H1 (cell line): ENCODE measurements at regions not wholly inside any gene's neighbourhood (a gene's known extent, or its start where the extent isn't known, plus 50 kb on each side); places are given as distances from the start of the nearest gene placed in this dataset.

Source experiments
- CTCF ChIA-PET: fragments of 300-600 bp; sonication (Branson Sonifier 250); formaldehyde crosslinking; loops from one replicate; lab custom pipeline; 2021; ENCODE audit not compliant: partially characterized antibody; lab: Charles Lee
- POLR2A ChIA-PET: fragments of 300-600 bp; sonication (Branson Sonifier 250); formaldehyde crosslinking; loops from one replicate; lab custom pipeline; 2021; ENCODE audit warnings: inconsistent platforms; ENCODE audit not compliant: partially characterized antibody; lab: Charles Lee
- DNase-seq, 2 experiments: peaks; one replicate each; pipeline versions ENCODE4 v3.0.0 to v3.0.0-alpha.2; 2010 to 2022; ENCODE audit warnings: low spot score in 2 of 2, low read depth in 1 of 2, mixed read lengths in 1 of 2
- FAIRE-seq: peaks from 2 replicates; lab custom pipeline; 2011; peaks lifted over from hg19 to GRCh38; lab: Jason Lieb, UNC
- H2AFZ ChIP-seq: 2 replicates; pipeline ENCODE4 v1.8.1; 2012; ENCODE audit warnings: low read length, inconsistent platforms
- H2AK5ac ChIP-seq: 2 replicates; pipeline ENCODE4 v1.6.1; 2013; ENCODE audit warnings: low read depth, low read length
- H2BK120ac ChIP-seq: replicated peaks from 2 replicates; pipeline ENCODE3; 2013; ENCODE audit warnings: low read depth, low read length, inconsistent platforms
- H2BK12ac ChIP-seq: 2 replicates; pipeline ENCODE4 v1.6.1; 2013; ENCODE audit warnings: low read depth, low read length
- H2BK15ac ChIP-seq: 2 replicates; pipeline ENCODE4 v1.6.1; 2013; ENCODE audit warnings: low read length
- H2BK20ac ChIP-seq: 2 replicates; pipeline ENCODE4 v1.6.1; 2013; ENCODE audit warnings: low read length
- H2BK5ac ChIP-seq: 2 replicates; pipeline ENCODE4 v1.6.1; 2013; ENCODE audit warnings: low read depth, low read length
- H3K14ac ChIP-seq: 2 replicates; pipeline ENCODE4 v1.6.1; 2013; ENCODE audit warnings: inconsistent platforms; ENCODE audit not compliant: insufficient read length
- H3K18ac ChIP-seq: 2 replicates; pipeline ENCODE4 v1.6.1; 2013; ENCODE audit warnings: low read length; ENCODE audit errors: extremely low read depth
- H3K23ac ChIP-seq: 2 replicates; pipeline ENCODE4 v1.6.1; 2013; ENCODE audit warnings: inconsistent platforms; ENCODE audit not compliant: insufficient read length
- H3K23me2 ChIP-seq: 2 replicates; pipeline ENCODE4 v1.6.1; 2013; ENCODE audit warnings: low read depth, low read length
- H3K27ac ChIP-seq: 2 replicates; pipeline ENCODE4 v1.6.1; 2011; ENCODE audit warnings: low read depth, low read length, inconsistent platforms
- H3K27me3 ChIP-seq, 4 experiments: replicated peaks in 1 of 4; 1 replicate in 1 of 4; 2 replicates in 3 of 4; pipeline versions ENCODE4 v1.6.1 to v1.8.1; 2011 to 2013; ENCODE audit warnings: low read length in 3 of 4, mild to moderate bottlenecking in 3 of 4, inconsistent platforms in 2 of 4, mixed read lengths in 2 of 4, moderate library complexity in 1 of 4; ENCODE audit not compliant: control insufficient read depth in 3 of 4, insufficient read depth in 3 of 4; ENCODE audit errors: extremely low read depth in 1 of 4
- H3K36me3 ChIP-seq, 4 experiments: 2 replicates each; pipeline versions ENCODE4 v1.6.1 to v1.8.1; 2011 to 2013; ENCODE audit warnings: mild to moderate bottlenecking in 4 of 4, low read length in 3 of 4, moderate library complexity in 2 of 4, control low read depth in 1 of 4, inconsistent platforms in 1 of 4; ENCODE audit not compliant: insufficient read depth in 4 of 4, control insufficient read depth in 2 of 4
- H3K4ac ChIP-seq: replicated peaks from 2 replicates; pipeline ENCODE3; 2013; ENCODE audit warnings: low read length, low read depth, mixed read lengths, inconsistent platforms; ENCODE audit not compliant: insufficient read length
- H3K4me1 ChIP-seq, 4 experiments: replicated peaks in 1 of 4; 1 replicate in 1 of 4; 2 replicates in 3 of 4; pipeline versions ENCODE4 v1.6.1 to v1.8.1; 2011 to 2013; ENCODE audit warnings: low read length in 3 of 4, inconsistent platforms in 2 of 4, mixed read lengths in 1 of 4; ENCODE audit not compliant: insufficient read depth in 4 of 4, control insufficient read depth in 3 of 4
- H3K4me2 ChIP-seq, 2 experiments: 2 replicates each; pipeline versions ENCODE4 v1.6.1 to v1.8.1; 2011 to 2013; ENCODE audit warnings: low read depth in 2 of 2, low read length in 2 of 2, control low read depth in 1 of 2, inconsistent platforms in 1 of 2, mild to moderate bottlenecking in 1 of 2; ENCODE audit not compliant: insufficient read depth in 1 of 2
- H3K4me3 ChIP-seq, 4 experiments: fragments of 200-600, 300-600 bp in 1 of 4; sonication (generic), shearing (Covaris generic), sonication (Bioruptor Twin) in 1 of 4; 2 replicates each; pipeline versions ENCODE4 v1.5.1 to v1.8.1; 2011 to 2016; ENCODE audit warnings: low read length in 4 of 4, low read depth in 3 of 4, control low read depth in 2 of 4, inconsistent platforms in 2 of 4, mild to moderate bottlenecking in 2 of 4, mixed read lengths in 1 of 4, moderate library complexity in 1 of 4; ENCODE audit not compliant: insufficient read depth in 2 of 4; ENCODE audit errors: extremely low read depth in 1 of 4
- H3K56ac ChIP-seq: replicated peaks from 2 replicates; pipeline ENCODE3; 2013; ENCODE audit warnings: low read depth, mild to moderate bottlenecking, mixed read lengths, low read length, inconsistent platforms; ENCODE audit not compliant: insufficient read length
- H3K79me1 ChIP-seq: 2 replicates; pipeline ENCODE4 v1.6.1; 2013; ENCODE audit warnings: low read depth, low read length, control low read depth
- H3K79me2 ChIP-seq, 2 experiments: 2 replicates each; pipeline versions ENCODE4 v1.6.1 to v1.8.1; 2012 to 2013; ENCODE audit warnings: low read length in 2 of 2, mild to moderate bottlenecking in 2 of 2, inconsistent platforms in 1 of 2; ENCODE audit not compliant: insufficient read depth in 2 of 2, control insufficient read depth in 1 of 2
- H3K9ac ChIP-seq, 4 experiments: replicated peaks in 1 of 4; 1 replicate in 1 of 4; 2 replicates in 3 of 4; pipeline versions ENCODE4 v1.6.1 to v1.8.1; 2011 to 2013; ENCODE audit warnings: low read depth in 3 of 4, low read length in 3 of 4, control low read depth in 2 of 4, mild to moderate bottlenecking in 2 of 4, moderate library complexity in 2 of 4, inconsistent platforms in 1 of 4; ENCODE audit errors: extremely low read depth in 1 of 4
- H3K9me3 ChIP-seq, 2 experiments: 2 replicates each; pipeline versions ENCODE4 v1.6.1 to v1.8.1; 2012 to 2013; ENCODE audit warnings: mild to moderate bottlenecking in 2 of 2, moderate library complexity in 2 of 2, control low read depth in 1 of 2, inconsistent platforms in 1 of 2, low read depth in 1 of 2, low read length in 1 of 2, mixed read lengths in 1 of 2; ENCODE audit not compliant: insufficient read depth in 2 of 2
- H4K20me1 ChIP-seq, 2 experiments: replicated peaks in 1 of 2; 2 replicates each; pipeline versions ENCODE3 to v1.8.1; 2011 to 2013; ENCODE audit warnings: inconsistent platforms in 2 of 2, low read length in 2 of 2, mild to moderate bottlenecking in 1 of 2; ENCODE audit not compliant: insufficient read depth in 2 of 2, control insufficient read depth in 1 of 2
- H4K5ac ChIP-seq: 2 replicates; pipeline ENCODE4 v1.6.1; 2013; ENCODE audit warnings: low read length, low read depth, mixed read lengths, inconsistent platforms; ENCODE audit not compliant: insufficient read length
- H4K8ac ChIP-seq: 2 replicates; pipeline ENCODE4 v1.8.0; 2013; ENCODE audit warnings: mild to moderate bottlenecking, moderate library complexity, low read length, inconsistent platforms; ENCODE audit not compliant: insufficient read depth; ENCODE audit errors: extremely low read depth
- H4K91ac ChIP-seq: replicated peaks from 2 replicates; pipeline ENCODE3; 2013; ENCODE audit warnings: low read length, mixed read lengths, inconsistent platforms; ENCODE audit not compliant: insufficient read length
- GABPA ChIP-seq: IDR thresholded peaks from 2 replicates; pipeline ENCODE4 v1.6.1; 2011; ENCODE audit warnings: mild to moderate bottlenecking, low read length, moderate library complexity, borderline replicate concordance; ENCODE audit not compliant: insufficient read depth
- JUND ChIP-seq: IDR thresholded peaks from 2 replicates; pipeline ENCODE4 v1.6.1; 2011; ENCODE audit warnings: mild to moderate bottlenecking, improper control_type of control experiment, low read length
- KDM4A ChIP-seq: IDR thresholded peaks from one replicate; pipeline ENCODE4 v1.7.1; 2012; ENCODE audit warnings: low read depth, mild to moderate bottlenecking, moderate library complexity, low read length, inconsistent platforms; ENCODE audit not compliant: severe bottlenecking
- NANOG ChIP-seq: IDR thresholded peaks from 2 replicates; pipeline ENCODE4 v1.6.1; 2011; ENCODE audit warnings: low read length, low read depth, mild to moderate bottlenecking, inconsistent platforms; ENCODE audit not compliant: insufficient read depth, poor library complexity, severe bottlenecking
- NRF1 ChIP-seq: IDR thresholded peaks from 2 replicates; pipeline ENCODE4 v1.6.1; 2011; ENCODE audit warnings: mild to moderate bottlenecking, low read depth, low read length, improper control_type of control experiment
- PHF8 ChIP-seq: fragments of 200-600 bp; sonication (generic); conservative IDR thresholded peaks from 2 replicates; pipeline ENCODE4 v1.7.1; 2012; ENCODE audit warnings: low read depth, mild to moderate bottlenecking, inconsistent platforms, low read length, moderate library complexity
- RAD21 ChIP-seq, 2 experiments: IDR thresholded peaks in 1 of 2; conservative IDR thresholded peaks in 1 of 2; 2 replicates each; pipeline ENCODE4 v1.6.1; 2011; ENCODE audit warnings: low read depth in 2 of 2, low read length in 2 of 2, improper control_type of control experiment in 1 of 2, inconsistent platforms in 1 of 2, mild to moderate bottlenecking in 1 of 2, moderate library complexity in 1 of 2
- RFX5 ChIP-seq: IDR thresholded peaks from 2 replicates; pipeline ENCODE4 v1.6.1; 2011; ENCODE audit warnings: low read depth, low read length, improper control_type of control experiment, borderline replicate concordance
- SIRT6 ChIP-seq: IDR thresholded peaks from one replicate; pipeline ENCODE4 v1.7.1; 2012; ENCODE audit warnings: low read length, inconsistent platforms
- SP2 ChIP-seq: IDR thresholded peaks from 2 replicates; pipeline ENCODE4 v1.6.1; 2012; ENCODE audit warnings: mild to moderate bottlenecking, low read length, inconsistent platforms
- SRF ChIP-seq: IDR thresholded peaks from 2 replicates; pipeline ENCODE4 v1.6.1; 2011; ENCODE audit warnings: mild to moderate bottlenecking, low read depth, low read length, moderate library complexity
- TAF1 ChIP-seq: IDR thresholded peaks from 2 replicates; pipeline ENCODE4 v1.6.1; 2011; ENCODE audit warnings: mild to moderate bottlenecking, low read depth, low read length
- TAF7 ChIP-seq: optimal IDR thresholded peaks from 2 replicates; pipeline ENCODE3; 2011; ENCODE audit warnings: low read depth, mild to moderate bottlenecking, inconsistent platforms, low read length, moderate library complexity, borderline replicate concordance
- WGBS, 2 experiments: shearing (Covaris generic) in 1 of 2; methylation state at CpG; one replicate each; pipeline versions ENCODE4 v1.1.6 to v1.1.7; 2013 to 2015; ENCODE audit warnings: low lambda C conversion rate in 2 of 2, mixed read lengths in 2 of 2, inconsistent platforms in 1 of 2, low coverage in 1 of 2, missing lambda C conversion rate in 1 of 2; ENCODE audit not compliant: insufficient replicate concordance in 2 of 2, insufficient coverage in 1 of 2, insufficient read length in 1 of 2; ENCODE audit errors: extremely low coverage in 1 of 2, missing lambda C conversion rate in 1 of 2; 5-methylcytosine and 5-hydroxymethylcytosine counted together

DNA sequence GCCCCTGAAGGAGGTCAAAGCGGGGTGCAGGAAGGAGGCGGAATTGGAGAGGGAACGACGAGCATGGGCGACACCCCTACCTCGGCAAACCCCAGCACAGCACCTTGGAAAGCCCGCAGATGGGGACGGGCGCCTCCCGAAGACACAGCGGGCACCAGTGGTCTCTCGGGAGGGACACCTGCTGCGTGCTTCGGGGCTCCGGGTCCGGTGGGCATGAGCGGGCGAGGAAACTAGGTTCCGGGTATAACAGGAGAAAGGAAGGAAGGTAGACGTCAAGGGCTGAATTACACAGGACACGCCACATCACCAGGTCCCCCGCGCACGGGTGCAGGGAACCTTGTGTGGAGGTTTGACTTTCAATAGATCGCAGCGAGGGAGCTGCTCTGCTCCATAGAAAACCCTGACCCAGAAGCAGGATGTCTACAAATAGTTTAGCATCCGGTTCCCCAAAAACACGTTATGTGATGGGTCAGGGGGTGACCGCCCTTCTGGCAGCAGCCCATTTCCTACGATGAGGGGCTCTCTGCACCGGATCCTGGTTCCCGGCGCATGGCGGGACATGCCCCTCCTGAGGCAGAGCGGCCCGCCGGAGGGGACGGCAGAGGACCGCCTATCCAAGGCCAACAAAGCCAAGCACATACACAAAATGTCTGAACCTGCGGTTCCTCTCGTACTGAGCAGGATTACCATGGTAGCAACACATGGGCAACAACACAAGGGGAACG lies 196.9 kb downstream of the ALG10 start:
- Histone ChIP-seq H2BK15ac (no peak overlapping the region), H2BK12ac (no peak overlapping the region), H3K23me2 (no peaks in the 10 kb centered on the region), H4K8ac (no peak overlapping the region), H4K5ac (no peak overlapping the region), H3K79me1 (no peaks in the 10 kb centered on the region), H2AK5ac (no peak overlapping the region), H4K20me1 (no peaks in the 10 kb centered on the region), H3K9ac (no peak overlapping the region), H3K14ac (no peak overlapping the region), H3K4ac (no peak overlapping the region), H3K23ac (no peak overlapping the region), H3K18ac (no peak overlapping the region), H3K4me3 (no peak overlapping the region), H3K79me2 (no peaks in the 10 kb centered on the region), H2AFZ (no peak overlapping the region), H2BK120ac (no peak overlapping the region), H3K56ac (no peak overlapping the region), H3K36me3 (no peaks in the 10 kb centered on the region), H3K27ac (no peak overlapping the region), H2BK5ac (no peak overlapping the region), H3K27me3 (no peaks in the 10 kb centered on the region), H2BK20ac (no peak overlapping the region), H4K91ac (no peak overlapping the region), H3K4me2 (no peak overlapping the region), H3K9me3 (peaks cover 45 to 86% of the 10 kb centered on the region in 2 experiments), H3K4me1 (no peaks in the 10 kb centered on the region)
- CTCF ChIA-PET = interaction anchor here (0.6 kb wide), 1 partner anchor 10 kb away, joined by 3 read pairs; no protein-coding TSS in a partner anchor
- WGBS, 2 experiments = 97% methylated on average over 42 of the region's 42 CpGs; no CpG with 5 or more reads in 1 of the 2 experiments
- POLR2A ChIA-PET = no interaction called here
- DNase-seq = no peak
- no peak for FAIRE-seq
- no peak for TF ChIP-seq NRF1
- TF ChIP-seq RFX5 = no peak
- TF ChIP-seq TAF1 = no peak
- no peak for TF ChIP-seq TAF7
- no peak for TF ChIP-seq RAD21 (IDR thresholded peaks at IDR 0.05 in 1 of 2, conservative IDR thresholded peaks at IDR 0.05 in 1 of 2; ENCODE audit: low read depth in 2 of 2, low read length in 2 of 2)
- no peak for TF ChIP-seq JUND
- no peak for TF ChIP-seq PHF8
- TF ChIP-seq SIRT6 = no peak
- no peak for TF ChIP-seq SRF
- no peak for TF ChIP-seq NANOG
- TF ChIP-seq KDM4A = no peak
- no peak for TF ChIP-seq GABPA
- no peak for TF ChIP-seq SP2
